T-cell (primary cell): ENCODE measurements at regions not wholly inside any gene's neighbourhood (a gene's known extent, or its start where the extent isn't known, plus 50 kb on each side); places are given as distances from the start of the nearest gene placed in this dataset.

Experiments
- ATAC-seq, 4 experiments: fragments of 200-7000 bp in 3 of 4; fragments of 150-1000 bp in 1 of 4; cut with Tn5 transposase; replicated peaks in 1 of 4; 1 replicate in 3 of 4; 2 replicates in 1 of 4; pipeline ENCODE4 v1.10.0; 2021; ENCODE audit warnings: moderate library complexity in 3 of 4, mild to moderate bottlenecking in 2 of 4, moderate number of reproducible peaks in 1 of 4
- CTCF ChIA-PET, 2 donors: fragments of 300-600 bp; sonication (Branson Sonifier 250); formaldehyde crosslinking; loops; one replicate each; lab custom pipeline; 2022; ENCODE audit warnings: antibody characterized with exemption in 2 of 2; lab: Charles Lee
- POLR2A ChIA-PET, 2 donors: fragments of 300-600 bp; sonication (Branson Sonifier 250); formaldehyde crosslinking; loops; one replicate each; lab custom pipeline; 2022; ENCODE audit warnings: antibody characterized with exemption in 2 of 2; lab: Charles Lee
- DNase-seq, 35 experiments: peaks; one replicate each; pipeline versions ENCODE4 v3.0.0 to v3.0.0-alpha.2; 2013 to 2023
- H3K27ac ChIP-seq: one replicate; pipeline ENCODE4 v1.5.1; 2013; ENCODE audit warnings: low read length
- H3K27me3 ChIP-seq, 2 experiments: replicated peaks in 1 of 2; 1 replicate in 1 of 2; 2 replicates in 1 of 2; pipeline versions ENCODE4 v1.6.1 to v1.7.0; 2013; ENCODE audit warnings: low read length in 1 of 2, mixed read lengths in 1 of 2; ENCODE audit not compliant: control insufficient read depth in 2 of 2, insufficient read depth in 2 of 2; ENCODE audit errors: extremely low read depth in 1 of 2
- H3K36me3 ChIP-seq, 2 donors: 1 replicate in 1 of 2; 2 replicates in 1 of 2; pipeline versions ENCODE4 v1.6.1 to v1.7.0; 2013; ENCODE audit warnings: low read length in 1 of 2; ENCODE audit not compliant: control insufficient read depth in 2 of 2, insufficient read depth in 1 of 2; ENCODE audit errors: extremely low read depth in 1 of 2
- H3K4me1 ChIP-seq, 2 experiments: 1 replicate in 1 of 2; 2 replicates in 1 of 2; pipeline versions ENCODE4 v1.6.1 to v1.7.0; 2013; ENCODE audit warnings: low read length in 2 of 2, mixed read lengths in 1 of 2; ENCODE audit not compliant: insufficient read depth in 2 of 2, control insufficient read depth in 1 of 2; ENCODE audit errors: extremely low read depth in 1 of 2
- H3K4me3 ChIP-seq, 2 donors: 1 replicate in 1 of 2; 2 replicates in 1 of 2; pipeline versions ENCODE4 v1.5.1 to v1.7.0; 2013; ENCODE audit warnings: mild to moderate bottlenecking in 2 of 2, low read length in 1 of 2, moderate library complexity in 1 of 2; ENCODE audit not compliant: control insufficient read depth in 1 of 2; ENCODE audit errors: extremely low read depth in 1 of 2
- H3K9me3 ChIP-seq: 2 replicates; pipeline ENCODE4 v1.7.0; 2013
- H3K27ac Mint-ChIP-seq, 2 donors: one replicate each; pipeline ENCODE4 v1.8.0; 2020 to 2021; ENCODE audit warnings: mild to moderate bottlenecking in 2 of 2, mixed read lengths in 2 of 2
- H3K27me3 Mint-ChIP-seq, 2 donors: one replicate each; pipeline ENCODE4 v1.8.0; 2021 to 2022; ENCODE audit warnings: mixed read lengths in 2 of 2
- H3K36me3 Mint-ChIP-seq: one replicate; pipeline ENCODE4 v1.8.0; 2021; ENCODE audit warnings: mixed read lengths
- H3K4me1 Mint-ChIP-seq, 3 donors: one replicate each; pipeline ENCODE4 v1.8.0; 2020 to 2022; ENCODE audit warnings: mixed read lengths in 3 of 3, mild to moderate bottlenecking in 1 of 3
- H3K4me3 Mint-ChIP-seq, 3 donors: one replicate each; pipeline ENCODE4 v1.8.0; 2020 to 2022; ENCODE audit warnings: mild to moderate bottlenecking in 3 of 3, mixed read lengths in 3 of 3, moderate library complexity in 3 of 3
- H3K9me3 Mint-ChIP-seq, 3 donors: one replicate each; pipeline ENCODE4 v1.8.0; 2020 to 2022; ENCODE audit warnings: mixed read lengths in 3 of 3
- WGBS: methylation state at CpG from one replicate; pipeline ENCODE4 v1.1.5; 2013; ENCODE audit warnings: missing lambda C conversion rate; ENCODE audit not compliant: insufficient coverage; 5-methylcytosine and 5-hydroxymethylcytosine counted together

DNA sequence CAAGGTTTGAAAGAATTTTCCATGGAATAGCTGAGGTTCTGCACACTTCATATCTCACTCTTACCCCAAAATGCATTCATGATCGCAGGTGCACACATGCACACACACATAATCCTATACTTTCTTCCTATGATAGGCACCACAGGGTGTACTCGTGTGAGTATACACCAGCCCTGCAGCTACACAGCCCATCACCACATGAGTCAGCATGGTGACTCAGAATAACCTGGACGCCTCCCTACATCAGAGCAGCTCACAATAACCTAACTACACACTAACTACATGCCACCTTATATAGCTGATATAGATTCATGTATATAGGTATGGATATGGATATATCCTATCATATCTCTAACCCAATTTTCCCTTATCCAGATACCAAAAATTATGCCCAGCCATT lies 850.2 kb upstream of the TMEM132C start:
- ChIA-PET POLR2A (no interaction called here), CTCF (no interaction called here)
- Mint-ChIP-seq H3K36me3 (no peaks in the 10 kb centered on the region), H3K4me3 (no peak overlapping the region), H3K4me1 (no peaks in the 10 kb centered on the region), H3K27ac (no peak overlapping the region), H3K9me3 (peaks cover 0 to 15% (median 4%) of the 10 kb centered on the region in 3 donors), H3K27me3 (no peaks in the 10 kb centered on the region)
- no peak overlapping the region for H3K27ac ChIP-seq
- H3K9me3 ChIP-seq = no peaks in the 10 kb centered on the region
- WGBS = 83% methylated on average over 2 of the region's 3 CpGs
- H3K4me3 ChIP-seq = no peak overlapping the region
- no peak for DNase-seq
- ATAC-seq = no peak
- H3K36me3 ChIP-seq = no peaks in the 10 kb centered on the region
- no peaks in the 10 kb centered on the region for H3K27me3 ChIP-seq
- H3K4me1 ChIP-seq = no peaks in the 10 kb centered on the region

DNA sequence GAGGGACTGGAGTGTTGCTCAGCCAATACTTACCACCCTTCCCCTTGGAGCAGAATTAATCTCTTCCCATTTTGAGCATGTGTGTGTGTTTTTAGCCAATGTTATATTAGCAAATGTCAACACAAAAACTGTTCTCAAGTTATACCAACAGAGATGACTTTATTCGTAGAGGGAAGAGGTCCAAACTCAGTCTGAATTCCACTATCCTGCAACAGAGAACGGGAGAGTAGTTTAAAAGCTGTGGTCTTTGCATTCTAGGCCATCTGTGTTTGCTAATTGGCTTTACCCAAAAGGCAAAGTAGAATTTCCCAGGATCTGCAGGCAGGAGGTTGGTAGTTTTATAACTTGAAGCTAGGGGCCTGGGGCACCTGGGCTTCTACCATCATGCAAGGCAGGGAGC lies 847.9 kb upstream of the TMEM132C start:
- Histone ChIP-seq H3K36me3 (no peaks in the 10 kb centered on the region), H3K27ac (no peak overlapping the region), H3K4me1 (no peaks in the 10 kb centered on the region), H3K4me3 (no peak overlapping the region), H3K27me3 (no peaks in the 10 kb centered on the region), H3K9me3 (no peaks in the 10 kb centered on the region)
- ChIA-PET POLR2A (no interaction called here), CTCF (no interaction called here)
- DNase-seq = no peak
- Mint-ChIP-seq H3K36me3 (no peaks in the 10 kb centered on the region), H3K9me3 (peaks cover 0 to 15% (median 4%) of the 10 kb centered on the region in 3 donors), H3K4me1 (no peaks in the 10 kb centered on the region), H3K4me3 (no peak overlapping the region), H3K27me3 (no peaks in the 10 kb centered on the region), H3K27ac (no peak overlapping the region)
- no peak for ATAC-seq
- WGBS = no CpG with 5 or more reads among the region's 2 CpGs

DNA sequence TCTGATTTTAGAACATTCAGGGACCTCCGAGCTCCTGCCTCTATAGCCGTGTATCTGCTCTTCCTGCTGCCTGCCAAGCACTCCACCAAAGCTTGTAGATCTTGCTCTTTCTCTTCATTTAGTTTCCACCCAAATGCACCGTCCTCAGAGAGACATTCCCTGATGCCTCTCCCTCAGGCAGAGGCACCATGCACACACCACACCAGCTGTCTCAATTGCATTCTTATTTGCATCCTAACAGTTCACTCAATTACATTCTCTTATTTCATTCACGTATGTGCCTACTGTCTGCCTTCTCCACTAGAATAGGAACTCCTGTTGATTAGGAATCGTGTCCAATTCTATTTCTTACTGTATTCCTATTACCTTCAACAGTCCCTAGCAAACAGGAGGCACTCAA lies 845.4 kb upstream of the TMEM132C start:
- ChIA-PET POLR2A (no interaction called here), CTCF (no interaction called here)

DNA sequence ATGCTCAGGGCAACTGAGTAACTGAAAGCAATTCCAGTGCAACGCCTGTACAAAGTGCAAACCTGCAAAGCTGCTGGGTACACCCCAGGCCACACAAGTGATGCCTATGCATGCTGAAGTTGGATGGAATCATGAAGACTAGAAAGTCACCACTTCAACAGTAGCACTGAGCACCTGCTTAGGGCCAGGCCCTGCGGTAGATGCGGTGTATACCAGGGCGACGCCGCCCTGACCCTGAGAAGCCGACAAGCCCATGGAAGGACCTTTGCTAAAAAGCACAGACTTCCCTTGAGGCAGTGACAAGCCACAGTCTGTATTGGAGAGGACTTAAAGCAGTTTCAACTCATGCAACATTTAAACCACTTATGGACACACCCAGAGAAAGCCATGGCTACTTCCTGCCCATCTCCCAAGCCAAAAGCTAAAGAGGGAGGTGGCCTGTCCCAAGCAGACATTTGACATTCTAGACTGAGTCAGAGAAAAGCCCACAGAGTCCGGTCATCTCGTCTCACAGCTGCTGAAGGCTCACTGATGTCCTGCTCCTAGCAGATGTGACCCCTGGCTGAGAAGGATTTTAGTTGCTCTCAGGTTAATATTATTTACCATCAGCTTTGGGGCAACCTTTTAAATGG lies 843.9 kb upstream of the TMEM132C start:
- CTCF ChIA-PET = no interaction called here
- H3K9me3 ChIP-seq = no peaks in the 10 kb centered on the region
- Mint-ChIP-seq H3K36me3 (no peaks in the 10 kb centered on the region), H3K9me3 (peaks cover 0 to 8% (median 3%) of the 10 kb centered on the region in 3 donors), H3K4me1 (no peaks in the 10 kb centered on the region), H3K4me3 (no peak overlapping the region), H3K27ac (no peak overlapping the region), H3K27me3 (no peaks in the 10 kb centered on the region)
- ATAC-seq (no peak), DNase-seq (no peak)
- 92% methylated on average over 2 of the region's 9 CpGs for WGBS
- POLR2A ChIA-PET = no interaction called here
- H3K27me3 ChIP-seq = no peaks in the 10 kb centered on the region
- H3K36me3 ChIP-seq = no peaks in the 10 kb centered on the region
- H3K4me3 ChIP-seq = no peak overlapping the region
- H3K4me1 ChIP-seq = no peaks in the 10 kb centered on the region
- H3K27ac ChIP-seq = no peak overlapping the region

More for the DNA sequence above, 845.4 kb upstream of the TMEM132C start:
- no peaks in the 10 kb centered on the region for H3K9me3 ChIP-seq
- Mint-ChIP-seq H3K4me1 (no peaks in the 10 kb centered on the region), H3K36me3 (no peaks in the 10 kb centered on the region), H3K27ac (no peak overlapping the region), H3K4me3 (no peak overlapping the region), H3K27me3 (no peaks in the 10 kb centered on the region), H3K9me3 (peaks cover 0 to 16% (median 7%) of the 10 kb centered on the region in 3 donors)
- H3K4me3 ChIP-seq = no peak overlapping the region
- 84% methylated on average over 3 of the region's 5 CpGs for WGBS
- no peak overlapping the region for H3K27ac ChIP-seq
- no peaks in the 10 kb centered on the region for H3K36me3 ChIP-seq
- H3K4me1 ChIP-seq = no peaks in the 10 kb centered on the region
- DNase-seq = no peak
- H3K27me3 ChIP-seq = no peaks in the 10 kb centered on the region
- no peak for ATAC-seq

DNA sequence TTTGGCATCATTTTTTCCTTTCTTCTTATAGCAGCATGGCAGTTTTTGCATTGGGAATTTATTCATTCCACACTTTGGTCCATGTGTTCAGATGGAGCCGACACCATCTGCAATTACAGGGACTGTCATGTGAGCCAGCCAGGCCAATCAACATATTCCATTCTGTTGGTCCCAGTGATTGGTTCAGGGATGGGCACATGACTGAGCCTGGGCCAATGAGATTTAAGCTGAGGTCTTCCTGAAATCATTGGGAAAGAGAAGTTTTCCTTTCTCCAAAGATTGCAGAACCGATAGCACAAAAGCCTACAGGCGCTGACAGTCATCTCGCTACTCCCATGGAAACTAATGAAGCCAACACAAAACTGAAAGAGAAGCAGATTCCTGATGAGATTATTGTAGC lies 841.5 kb upstream of the TMEM132C start:
- POLR2A ChIA-PET = no interaction called here

DNA sequence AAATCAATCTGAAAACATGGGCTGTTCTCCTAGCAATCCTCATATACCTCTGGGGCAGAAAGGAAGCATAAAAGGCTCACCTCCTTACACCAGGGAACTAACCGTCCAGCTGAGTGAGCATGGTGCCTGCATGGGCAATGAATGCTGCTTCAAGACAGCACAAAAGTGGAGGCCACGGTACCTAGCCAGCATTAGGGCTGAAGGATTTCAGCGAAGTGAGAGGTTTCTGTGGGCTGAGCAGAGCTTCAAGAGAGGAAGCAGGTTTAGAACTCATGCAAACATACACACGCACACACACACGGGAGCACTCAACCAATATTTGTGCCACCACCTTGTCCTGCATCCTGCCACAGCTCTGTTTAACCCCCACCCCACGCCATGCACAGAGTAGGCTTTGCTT lies 838.5 kb upstream of the TMEM132C start:
- H3K27me3 ChIP-seq = no peaks in the 10 kb centered on the region
- no peaks in the 10 kb centered on the region for H3K36me3 Mint-ChIP-seq
- no peak overlapping the region for H3K4me3 ChIP-seq
- H3K27ac Mint-ChIP-seq = no peak overlapping the region
- no peaks in the 10 kb centered on the region for H3K4me1 Mint-ChIP-seq
- no peak overlapping the region for H3K27ac ChIP-seq
- ChIA-PET POLR2A (no interaction called here), CTCF (no interaction called here)
- ATAC-seq (no peak), DNase-seq (no peak)
- H3K27me3 Mint-ChIP-seq = no peaks in the 10 kb centered on the region
- H3K9me3 Mint-ChIP-seq = peaks cover 0 to 12% (median 3%) of the 10 kb centered on the region in 3 donors
- H3K4me3 Mint-ChIP-seq = no peak overlapping the region
- no peaks in the 10 kb centered on the region for H3K9me3 ChIP-seq
- H3K36me3 ChIP-seq = no peaks in the 10 kb centered on the region
- no peaks in the 10 kb centered on the region for H3K4me1 ChIP-seq
- WGBS = 63% methylated on average over 4 of the region's 6 CpGs

More for the DNA sequence above, 841.5 kb upstream of the TMEM132C start:
- no peaks in the 10 kb centered on the region for H3K36me3 ChIP-seq
- CTCF ChIA-PET = no interaction called here
- H3K4me1 ChIP-seq = no peaks in the 10 kb centered on the region
- no peak overlapping the region for H3K27ac ChIP-seq
- no CpG with 5 or more reads among the region's 4 CpGs for WGBS
- no peak for ATAC-seq
- no peaks in the 10 kb centered on the region for H3K36me3 Mint-ChIP-seq
- H3K9me3 Mint-ChIP-seq = peaks cover 0 to 16% (median 3%) of the 10 kb centered on the region in 3 donors
- H3K4me3 Mint-ChIP-seq = no peak overlapping the region
- no peak for DNase-seq
- no peak overlapping the region for H3K4me3 ChIP-seq
- H3K27ac Mint-ChIP-seq = no peak overlapping the region
- no peaks in the 10 kb centered on the region for H3K4me1 Mint-ChIP-seq
- H3K27me3 Mint-ChIP-seq = no peaks in the 10 kb centered on the region
- H3K27me3 ChIP-seq = no peaks in the 10 kb centered on the region
- H3K9me3 ChIP-seq = no peaks in the 10 kb centered on the region
